ENCODE measurements at regions not wholly inside any gene's neighbourhood (a gene's known extent, or its start where the extent isn't known, plus 50 kb on each side); places are given as distances from the start of the nearest gene placed in this dataset.

DNA sequence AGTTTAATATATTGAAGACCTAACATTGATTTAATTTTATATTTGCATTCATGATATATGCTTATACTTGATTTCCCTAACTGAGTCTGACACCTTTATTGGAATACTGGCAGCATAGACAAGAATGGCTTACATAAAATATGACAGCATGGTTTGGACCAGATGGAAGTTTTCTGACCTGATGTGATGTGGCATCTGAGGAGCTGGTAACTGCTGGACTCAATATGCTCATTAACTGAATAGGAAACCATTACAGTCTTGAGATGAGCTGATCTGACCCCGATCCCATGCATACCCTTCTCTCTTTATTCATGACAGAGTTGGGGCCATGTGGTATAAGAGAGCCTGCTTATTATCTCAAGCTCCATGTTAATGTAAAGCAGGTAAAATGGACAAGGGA lies 604.8 kb upstream of the SEL1L start:
- H3K4me3 ChIP-seq (ENCODE audit: low read length) = no peak overlapping the region
- DNase-seq (ENCODE audit: low read depth) = no peak
- TF ChIP-seq CTCF (IDR thresholded peaks at IDR 0.05; ENCODE audit: insufficient read depth, low read depth, low read length, missing control alignments) = no peak

- H3K4me3 ChIP-seq (ENCODE audit: low read length) = no peak overlapping the region
- no peak for TF ChIP-seq CTCF (IDR thresholded peaks at IDR 0.05; ENCODE audit: insufficient read depth, low read depth, low read length, missing control alignments)
- DNase-seq (ENCODE audit: low read depth) = no peak
Observed at GRCh38 chr14:82146846-82147245, 613.2 kb upstream of the SEL1L start.

- no peak overlapping the region for H3K4me3 ChIP-seq (ENCODE audit: low read length)
- DNase-seq (ENCODE audit: low read depth) = no peak
- TF ChIP-seq CTCF (IDR thresholded peaks at IDR 0.05; ENCODE audit: insufficient read depth, low read depth, low read length, missing control alignments) = no peak
Observed at GRCh38 chr14:82153689-82154088, 620.0 kb upstream of the SEL1L start.

- no peak overlapping the region for H3K4me3 ChIP-seq (ENCODE audit: low read length)
- TF ChIP-seq CTCF (IDR thresholded peaks at IDR 0.05; ENCODE audit: insufficient read depth, low read depth, low read length, missing control alignments) = no peak
- peak; percentile 1 for DNase-seq (ENCODE audit: low read depth)
Observed at GRCh38 chr14:82159624-82160023, 626.0 kb upstream of the SEL1L start.

DNA sequence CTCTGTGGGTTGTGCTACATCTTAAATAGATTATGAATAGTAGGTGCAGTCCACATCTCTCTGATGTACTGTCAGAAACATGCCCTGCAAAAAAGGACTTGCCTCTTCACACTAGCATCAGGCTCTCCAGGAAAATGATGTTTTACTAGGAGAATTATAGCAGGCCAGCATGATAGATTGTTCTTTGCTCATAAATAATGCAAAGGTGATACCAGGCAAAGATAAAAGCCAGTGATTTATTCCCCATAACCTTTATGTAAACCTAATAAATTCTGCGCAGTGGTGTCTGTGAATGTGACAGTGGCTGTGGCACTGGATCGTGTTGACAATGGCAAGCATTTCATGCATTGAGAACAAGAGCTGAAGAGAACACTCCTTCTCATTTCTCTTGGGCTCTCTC lies 646.5 kb upstream of the SEL1L start:
- no peak for DNase-seq (ENCODE audit: low read depth)
- TF ChIP-seq CTCF (IDR thresholded peaks at IDR 0.05; ENCODE audit: insufficient read depth, low read depth, low read length, missing control alignments) = no peak
- no peak overlapping the region for H3K4me3 ChIP-seq (ENCODE audit: low read length)

GRCh38 chr14:82182646-82183045 lies 649.0 kb upstream of the SEL1L start:
- H3K4me3 ChIP-seq (ENCODE audit: low read length) = no peak overlapping the region
- TF ChIP-seq CTCF (IDR thresholded peaks at IDR 0.05; ENCODE audit: insufficient read depth, low read depth, low read length, missing control alignments) = no peak
- DNase-seq (ENCODE audit: low read depth) = no peak

GRCh38 chr14:82190742-82191141 lies 657.1 kb upstream of the SEL1L start:
- no peak overlapping the region for H3K4me3 ChIP-seq (ENCODE audit: low read length)
- DNase-seq (ENCODE audit: low read depth) = no peak
- no peak for TF ChIP-seq CTCF (IDR thresholded peaks at IDR 0.05; ENCODE audit: insufficient read depth, low read depth, low read length, missing control alignments)
